Activated CD4-positive, alpha-beta T cell treated with anti-CD3 and anti-CD28 coated beads, Interleukin-2, amount 10 ng/mL, durations not matched to agents 24 days and 14 days (primary cell): ENCODE measurements at regions not wholly inside any gene's neighbourhood (a gene's known extent, or its start where the extent isn't known, plus 50 kb on each side); places are given as distances from the start of the nearest gene placed in this dataset.

Source experiments
- DNase-seq: peaks from one replicate; pipeline ENCODE4 v3.0.0; 2022
- H3K27ac Mint-ChIP-seq: one replicate; pipeline ENCODE4 v1.8.0; 2022; ENCODE audit warnings: mild to moderate bottlenecking, mixed read lengths
- H3K27me3 Mint-ChIP-seq: one replicate; pipeline ENCODE4 v1.8.0; 2022; ENCODE audit warnings: mixed read lengths
- H3K36me3 Mint-ChIP-seq: one replicate; pipeline ENCODE4 v1.8.0; 2022; ENCODE audit warnings: low read depth, mild to moderate bottlenecking, mixed read lengths
- H3K4me1 Mint-ChIP-seq: one replicate; pipeline ENCODE4 v1.8.0; 2021; ENCODE audit warnings: mixed read lengths
- H3K4me3 Mint-ChIP-seq: one replicate; pipeline ENCODE4 v1.8.0; 2022; ENCODE audit warnings: mild to moderate bottlenecking, moderate library complexity, mixed read lengths
- H3K9me3 Mint-ChIP-seq: one replicate; pipeline ENCODE4 v1.8.0; 2021; ENCODE audit warnings: mixed read lengths
- intact Hi-C: fragments of 100-400 bp; cut with micrococcal nuclease; formaldehyde crosslinking; loops from one replicate; pipeline ENCODE4 v1.15.1; 2023

GRCh38 chr11:110958216-110958615 lies 246.0 kb upstream of the ARHGAP20 start:
- peaks cover 2% of the 10 kb centered on the region for H3K27me3 Mint-ChIP-seq
- H3K4me1 Mint-ChIP-seq = no peaks in the 10 kb centered on the region
- H3K4me3 Mint-ChIP-seq = no peak overlapping the region
- H3K27ac Mint-ChIP-seq = no peak overlapping the region
- DNase-seq = no peak
- H3K36me3 Mint-ChIP-seq = no peaks in the 10 kb centered on the region
- intact Hi-C loops = no loop called here
- no peaks in the 10 kb centered on the region for H3K9me3 Mint-ChIP-seq

- no peak overlapping the region for H3K27ac Mint-ChIP-seq
- DNase-seq = no peak
- H3K36me3 Mint-ChIP-seq = no peaks in the 10 kb centered on the region
- H3K4me1 Mint-ChIP-seq = no peaks in the 10 kb centered on the region
- intact Hi-C loops = no loop called here
- no peaks in the 10 kb centered on the region for H3K9me3 Mint-ChIP-seq
- peaks cover 2% of the 10 kb centered on the region for H3K27me3 Mint-ChIP-seq
- no peak overlapping the region for H3K4me3 Mint-ChIP-seq
Observed at GRCh38 chr11:110955776-110956175, 243.5 kb upstream of the ARHGAP20 start.

- intact Hi-C loops = no loop called here
- DNase-seq = no peak
- no peak overlapping the region for H3K27ac Mint-ChIP-seq
- no peaks in the 10 kb centered on the region for H3K4me1 Mint-ChIP-seq
- no peaks in the 10 kb centered on the region for H3K9me3 Mint-ChIP-seq
- no peaks in the 10 kb centered on the region for H3K27me3 Mint-ChIP-seq
- H3K36me3 Mint-ChIP-seq = no peaks in the 10 kb centered on the region
- H3K4me3 Mint-ChIP-seq = no peak overlapping the region
Observed at GRCh38 chr11:110951950-110952503, 239.8 kb upstream of the ARHGAP20 start.

GRCh38 chr11:110951037-110951949 lies 239.1 kb upstream of the ARHGAP20 start:
- intact Hi-C loops = no loop called here

GRCh38 chr11:110948112-110948511 lies 235.9 kb upstream of the ARHGAP20 start:
- Mint-ChIP-seq H3K4me1 (no peaks in the 10 kb centered on the region), H3K9me3 (no peaks in the 10 kb centered on the region), H3K36me3 (no peaks in the 10 kb centered on the region), H3K27me3 (no peaks in the 10 kb centered on the region), H3K4me3 (no peak overlapping the region), H3K27ac (no peak overlapping the region)
- intact Hi-C loops = no loop called here
- DNase-seq = no peak

More at GRCh38 chr11:110951037-110951949, 239.1 kb upstream of the ARHGAP20 start:
- Mint-ChIP-seq H3K36me3 (no peaks in the 10 kb centered on the region), H3K4me3 (no peak overlapping the region), H3K27me3 (no peaks in the 10 kb centered on the region), H3K4me1 (no peaks in the 10 kb centered on the region), H3K9me3 (no peaks in the 10 kb centered on the region), H3K27ac (no peak overlapping the region)
- no peak for DNase-seq

- DNase-seq = no peak
- no peak overlapping the region for H3K27ac Mint-ChIP-seq
- H3K4me3 Mint-ChIP-seq = no peak overlapping the region
- intact Hi-C loops = no loop called here
- no peaks in the 10 kb centered on the region for H3K9me3 Mint-ChIP-seq
- no peaks in the 10 kb centered on the region for H3K36me3 Mint-ChIP-seq
- peaks cover 3% of the 10 kb centered on the region for H3K27me3 Mint-ChIP-seq
- no peaks in the 10 kb centered on the region for H3K4me1 Mint-ChIP-seq
Observed at GRCh38 chr11:110947096-110947495, 234.9 kb upstream of the ARHGAP20 start.

GRCh38 chr11:110939471-110939870 lies 227.2 kb upstream of the ARHGAP20 start:
- no peaks in the 10 kb centered on the region for H3K4me1 Mint-ChIP-seq
- peaks cover 3% of the 10 kb centered on the region for H3K27me3 Mint-ChIP-seq
- no peaks in the 10 kb centered on the region for H3K9me3 Mint-ChIP-seq
- intact Hi-C loops = no loop called here
- H3K27ac Mint-ChIP-seq = no peak overlapping the region
- H3K4me3 Mint-ChIP-seq = no peak overlapping the region
- no peak for DNase-seq
- H3K36me3 Mint-ChIP-seq = no peaks in the 10 kb centered on the region

GRCh38 chr11:110935018-110935640 lies 222.9 kb upstream of the ARHGAP20 start:
- intact Hi-C loops = no loop called here
- Mint-ChIP-seq H3K27me3 (no peaks in the 10 kb centered on the region), H3K36me3 (no peaks in the 10 kb centered on the region), H3K4me3 (no peak overlapping the region), H3K4me1 (no peaks in the 10 kb centered on the region), H3K27ac (no peak overlapping the region), H3K9me3 (no peaks in the 10 kb centered on the region)
- no peak for DNase-seq

GRCh38 chr11:110929129-110929528 lies 216.9 kb upstream of the ARHGAP20 start:
- DNase-seq = no peak
- no peak overlapping the region for H3K27ac Mint-ChIP-seq
- intact Hi-C loops = no loop called here

GRCh38 chr11:110928391-110928790 lies 216.2 kb upstream of the ARHGAP20 start:
- Mint-ChIP-seq H3K36me3 (no peaks in the 10 kb centered on the region), H3K4me3 (no peak overlapping the region), H3K9me3 (no peaks in the 10 kb centered on the region), H3K4me1 (no peaks in the 10 kb centered on the region), H3K27ac (no peak overlapping the region), H3K27me3 (peaks cover 3% of the 10 kb centered on the region)
- no peak for DNase-seq
- intact Hi-C loops = no loop called here

More at GRCh38 chr11:110929129-110929528, 216.9 kb upstream of the ARHGAP20 start:
- H3K36me3 Mint-ChIP-seq = no peaks in the 10 kb centered on the region
- no peaks in the 10 kb centered on the region for H3K9me3 Mint-ChIP-seq
- no peak overlapping the region for H3K4me3 Mint-ChIP-seq
- no peaks in the 10 kb centered on the region for H3K4me1 Mint-ChIP-seq
- peaks cover 3% of the 10 kb centered on the region for H3K27me3 Mint-ChIP-seq

- Mint-ChIP-seq H3K36me3 (no peaks in the 10 kb centered on the region), H3K4me1 (peaks cover 4% of the 10 kb centered on the region), H3K9me3 (no peaks in the 10 kb centered on the region), H3K4me3 (no peak overlapping the region), H3K27me3 (peaks cover 3% of the 10 kb centered on the region), H3K27ac (no peak overlapping the region)
- intact Hi-C loops = no loop called here
- DNase-seq = no peak
Observed at GRCh38 chr11:110921742-110922521, 209.7 kb upstream of the ARHGAP20 start.

GRCh38 chr11:110919241-110919922 lies 207.1 kb upstream of the ARHGAP20 start:
- DNase-seq = no peak
- H3K4me1 Mint-ChIP-seq = peaks cover 4% of the 10 kb centered on the region
- no peaks in the 10 kb centered on the region for H3K36me3 Mint-ChIP-seq
- H3K27me3 Mint-ChIP-seq = no peaks in the 10 kb centered on the region
- H3K4me3 Mint-ChIP-seq = no peak overlapping the region
- H3K9me3 Mint-ChIP-seq = no peaks in the 10 kb centered on the region
- no peak overlapping the region for H3K27ac Mint-ChIP-seq
- intact Hi-C loops = no loop called here

GRCh38 chr11:110918351-110918750 lies 206.1 kb upstream of the ARHGAP20 start:
- no peak for DNase-seq
- intact Hi-C loops = no loop called here
- no peaks in the 10 kb centered on the region for H3K27me3 Mint-ChIP-seq
- no peak overlapping the region for H3K4me3 Mint-ChIP-seq
- peaks cover 4% of the 10 kb centered on the region for H3K9me3 Mint-ChIP-seq
- peaks cover 4% of the 10 kb centered on the region for H3K4me1 Mint-ChIP-seq
- no peaks in the 10 kb centered on the region for H3K36me3 Mint-ChIP-seq
- H3K27ac Mint-ChIP-seq = no peak overlapping the region
